Tongue (tissue), 1 donor: ENCODE measurements at regions not wholly inside any gene's neighbourhood (a gene's known extent, or its start where the extent isn't known, plus 50 kb on each side); places are given as distances from the start of the nearest gene placed in this dataset.
A peak's percentile ranks its signal among the peaks of the same experiment; 100 is the strongest.
"Not testable (repeated sequence)": the region's sequence is repeated elsewhere in the genome, so short reads cannot be mapped to it uniquely, and the experiment has no call there.

Source experiments
- DNase-seq: peaks from one replicate; pipeline ENCODE4 v3.0.0-alpha.2; 2015

- peak; percentile 61 for DNase-seq
Measured at GRCh38 chr7:149930374-149931068, 56.8 kb downstream of the ATP6V0E2 start.

DNA sequence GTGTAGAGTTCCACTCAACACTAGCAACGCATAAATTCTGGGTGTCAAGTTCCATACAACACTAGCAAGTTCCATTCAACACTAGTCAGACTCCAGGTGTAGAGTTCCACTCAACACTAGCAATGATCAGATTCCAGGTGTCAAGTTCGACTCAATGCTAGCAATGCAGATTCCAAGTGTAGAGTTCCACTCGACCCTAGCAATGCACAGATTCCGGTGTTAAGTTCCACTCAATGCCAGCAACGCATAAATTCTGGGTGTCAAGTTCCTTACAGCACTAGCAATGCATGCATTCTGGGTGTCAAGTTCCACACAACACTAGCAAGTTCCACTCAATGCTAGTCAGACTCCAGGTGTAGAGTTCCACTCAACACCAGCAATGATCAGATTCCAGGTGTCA lies 60.0 kb downstream of the ATP6V0E2 start:
- peak; percentile 16 for DNase-seq

GRCh38 chr7:149947346-149947745 lies 73.6 kb downstream of the ATP6V0E2 start:
- not testable (repeated sequence) for DNase-seq

DNA sequence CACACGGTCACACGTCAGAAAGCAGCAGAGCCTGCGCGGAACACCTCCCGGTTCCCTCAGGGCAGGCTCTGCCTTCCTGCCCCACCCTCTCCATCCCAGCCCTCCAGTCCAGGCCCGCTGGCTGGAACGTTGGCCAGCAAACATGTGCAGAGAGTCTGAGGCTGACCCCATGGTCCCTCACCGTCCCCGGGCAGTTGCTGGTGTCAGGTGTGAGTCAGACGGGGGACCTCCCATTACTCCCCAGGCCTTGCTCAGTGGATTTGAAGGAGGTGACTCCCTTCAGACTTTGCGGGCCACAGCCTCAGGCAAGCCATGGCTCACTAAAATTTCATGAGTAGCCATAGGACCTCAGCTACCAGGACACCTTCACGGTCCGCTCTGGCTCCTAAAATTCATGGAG lies 74.7 kb downstream of the ATP6V0E2 start:
- not testable (repeated sequence) for DNase-seq

- peak; percentile 32 for DNase-seq
Measured at GRCh38 chr7:149949863-149950577, 76.3 kb downstream of the ATP6V0E2 start.

- DNase-seq, result not testable (repeated sequence)
Measured at GRCh38 chr7:149950578-149950924, 76.8 kb downstream of the ATP6V0E2 start.

- not testable (repeated sequence) for DNase-seq
Measured at GRCh38 chr7:149951579-149951978, 77.8 kb downstream of the ATP6V0E2 start.

- not testable (repeated sequence) for DNase-seq
Measured at GRCh38 chr7:149958880-149959279, 85.1 kb downstream of the ATP6V0E2 start.

- not testable (repeated sequence) for DNase-seq
Measured at GRCh38 chr7:149960863-149961262, 87.1 kb downstream of the ATP6V0E2 start.

DNA sequence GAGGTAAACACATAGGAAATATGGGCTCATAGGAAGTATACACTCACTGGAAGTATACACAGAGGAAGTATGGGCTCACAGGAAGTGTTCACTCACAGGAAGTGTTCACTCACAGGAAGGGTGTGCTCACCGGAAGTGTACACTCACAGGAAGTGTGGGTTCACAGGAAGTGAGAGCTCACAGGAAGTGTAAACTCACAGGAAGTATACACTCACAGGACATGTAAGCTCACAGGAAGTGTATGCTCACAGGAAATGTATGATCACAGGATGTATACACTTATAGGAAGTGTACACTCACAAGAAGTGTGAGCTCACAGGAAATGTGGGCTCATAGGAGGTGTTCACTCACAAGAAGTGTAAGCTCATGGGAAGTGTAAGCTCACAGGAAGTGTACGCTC lies 88.1 kb downstream of the ATP6V0E2 start:
- not testable (repeated sequence) for DNase-seq

DNA sequence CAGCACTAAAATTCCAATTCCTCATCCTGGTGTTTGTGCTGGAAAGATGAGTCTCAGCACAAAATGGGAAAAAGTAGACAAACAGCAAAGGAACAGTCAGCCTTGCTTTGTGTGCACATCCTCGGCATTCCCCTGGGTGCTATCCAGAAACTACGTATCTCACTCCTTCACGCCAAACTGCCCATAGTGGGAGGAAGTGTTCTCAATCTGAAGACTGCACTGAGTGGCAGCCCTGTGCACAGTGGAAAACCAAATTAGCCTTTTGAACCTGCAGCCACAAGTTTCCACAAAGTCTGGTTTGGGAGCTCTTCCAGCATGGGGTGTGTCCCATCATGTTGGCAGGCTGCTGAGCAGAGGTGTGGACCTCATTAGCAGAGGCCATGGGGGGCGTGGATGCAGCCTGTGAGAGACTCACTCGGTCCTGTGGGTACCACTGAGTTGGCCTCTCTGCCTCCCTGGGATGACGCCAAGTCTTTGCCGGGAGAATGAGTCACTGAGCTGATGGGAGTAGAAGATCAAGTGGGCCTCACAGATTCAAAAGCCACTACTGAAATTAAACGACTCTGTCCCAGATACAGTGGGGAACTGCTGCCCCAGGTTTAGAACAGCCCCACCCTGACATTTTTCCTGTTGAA lies 89.0 kb downstream of the ATP6V0E2 start:
- not testable (repeated sequence) for DNase-seq

DNA sequence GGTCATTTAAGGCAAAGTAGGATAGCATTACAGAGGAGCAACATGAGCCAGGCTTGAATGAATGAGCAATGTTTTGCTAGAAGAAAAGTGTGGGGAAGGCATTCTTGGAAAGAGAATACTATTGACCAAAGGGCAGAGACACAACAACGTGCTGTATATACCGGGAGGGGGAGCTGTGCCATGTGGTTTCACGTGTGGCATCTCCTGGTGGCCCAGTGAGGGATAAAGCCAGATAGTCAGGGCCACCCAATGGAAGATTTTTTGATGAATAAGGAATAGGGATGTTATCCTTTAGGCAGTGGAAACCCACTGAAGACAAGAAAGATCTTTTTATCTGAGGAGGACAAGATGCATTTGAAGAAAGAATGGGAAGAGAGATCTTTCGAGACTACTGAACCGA lies 90.2 kb downstream of the ATP6V0E2 start:
- not testable (repeated sequence) for DNase-seq

- DNase-seq, result not testable (repeated sequence)
Measured at GRCh38 chr7:149966444-149966843, 92.7 kb downstream of the ATP6V0E2 start.

- DNase-seq, result not testable (repeated sequence)
Measured at GRCh38 chr7:149972977-149973376, 99.2 kb downstream of the ATP6V0E2 start.

DNA sequence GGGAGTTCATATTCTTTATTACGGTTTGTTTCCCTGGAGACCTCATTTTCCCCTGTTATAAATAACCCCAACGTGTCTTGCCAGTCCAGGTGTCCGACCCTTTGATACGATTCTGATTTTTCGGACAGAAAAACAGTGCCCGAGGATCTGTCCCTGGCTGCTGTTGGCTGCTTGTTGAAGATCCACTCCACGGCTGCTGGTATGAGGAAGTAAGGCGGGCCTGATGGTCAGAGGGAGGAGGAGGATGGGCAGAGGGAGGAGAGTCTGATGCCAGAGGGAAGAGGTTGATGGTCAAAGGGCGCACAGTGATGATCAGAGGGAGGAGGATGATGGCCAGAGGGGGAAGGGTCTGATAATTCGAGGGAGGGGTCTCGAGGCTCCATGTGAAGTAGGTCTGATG lies 99.9 kb downstream of the ATP6V0E2 start:
- not testable (repeated sequence) for DNase-seq

GRCh38 chr7:149975608-149976007 lies 101.8 kb downstream of the ATP6V0E2 start:
- DNase-seq, result not testable (repeated sequence)

DNA sequence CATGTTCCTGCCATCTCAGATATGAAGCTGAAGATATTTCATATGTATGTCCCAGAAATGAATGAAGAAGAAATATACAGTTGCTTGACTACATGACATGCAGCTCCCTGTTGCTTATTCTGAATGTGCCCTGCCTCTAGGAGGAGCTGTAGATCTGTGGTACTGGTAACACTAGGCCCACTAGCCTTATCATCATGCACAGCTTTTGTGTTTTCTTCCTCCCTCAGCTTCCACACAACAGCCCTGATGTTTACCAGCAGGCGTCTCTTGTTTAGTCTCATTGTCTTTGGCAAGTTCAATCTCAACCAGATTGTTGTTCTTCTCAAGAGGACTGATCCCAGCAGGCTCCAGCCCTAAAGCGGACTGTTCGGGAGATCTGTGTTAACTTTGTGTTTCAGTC lies 104.8 kb downstream of the ATP6V0E2 start:
- not testable (repeated sequence) for DNase-seq

DNA sequence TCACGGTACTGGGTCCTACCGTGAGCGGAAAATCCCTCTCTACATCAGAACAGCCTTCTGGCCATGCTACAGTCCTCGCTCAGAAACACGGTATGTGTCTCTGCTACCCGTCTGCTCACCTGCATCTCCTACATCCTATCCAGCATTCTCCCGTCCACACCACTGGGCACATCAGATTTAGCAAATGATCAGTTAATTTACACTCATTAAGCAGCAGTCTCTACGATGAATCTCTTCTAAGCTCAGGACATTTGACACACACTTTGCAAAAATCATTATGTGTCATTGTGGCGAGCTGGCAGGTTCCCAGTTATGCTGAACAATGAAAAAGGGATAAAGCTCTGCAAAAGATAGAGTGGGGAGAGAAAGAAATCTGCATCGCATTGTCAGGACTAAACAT lies 105.2 kb downstream of the ATP6V0E2 start:
- DNase-seq, result not testable (repeated sequence)

GRCh38 chr7:149982537-149983112 lies 108.9 kb downstream of the ATP6V0E2 start:
- DNase-seq, result not testable (repeated sequence)

DNA sequence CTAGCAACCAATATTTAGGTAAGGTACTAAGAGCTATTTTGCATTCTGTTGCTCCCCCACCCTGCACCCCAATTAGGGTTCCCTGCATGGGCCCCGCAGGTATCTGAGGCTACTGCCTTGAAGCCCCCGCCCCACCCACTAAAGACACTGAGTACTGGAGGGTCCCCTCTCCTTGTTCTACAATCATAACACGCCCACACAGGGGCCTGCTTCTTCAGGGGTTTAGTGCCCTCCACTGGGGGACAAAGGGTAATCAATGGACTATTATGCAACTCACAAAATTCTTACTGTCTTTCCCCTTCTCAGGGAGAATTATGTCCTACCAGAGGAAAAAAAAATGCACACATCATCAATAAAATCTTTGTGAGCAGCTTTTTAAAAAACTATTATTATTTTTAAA lies 113.1 kb downstream of the ATP6V0E2 start:
- not testable (repeated sequence) for DNase-seq

GRCh38 chr7:149991652-149992302 lies 118.0 kb downstream of the ATP6V0E2 start:
- DNase-seq, result not testable (repeated sequence)

DNA sequence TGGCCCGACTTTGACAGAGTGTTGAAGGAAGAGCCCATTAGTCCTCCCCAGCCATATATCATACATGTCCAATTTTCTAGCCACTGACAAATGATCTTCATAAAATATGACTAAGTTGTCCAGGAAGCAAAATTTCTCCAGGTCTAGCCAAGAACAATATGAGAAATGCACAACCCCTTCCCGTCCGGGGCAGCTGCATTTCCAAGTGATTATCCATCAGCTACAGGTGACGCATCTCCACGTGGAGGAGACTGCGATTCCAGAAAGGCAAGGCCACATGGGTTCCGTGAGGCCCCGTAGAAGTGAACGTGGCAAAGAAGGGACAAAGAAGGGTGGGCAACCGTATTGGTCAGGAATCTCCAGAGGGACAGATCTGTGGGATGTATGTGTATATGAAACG lies 118.6 kb downstream of the ATP6V0E2 start:
- not testable (repeated sequence) for DNase-seq
